SK-N-SH (cell line): ENCODE measurements at regions not wholly inside any gene's neighbourhood (a gene's known extent, or its start where the extent isn't known, plus 50 kb on each side); places are given as distances from the start of the nearest gene placed in this dataset.

Source experiments
- EZH2phosphoT487 ChIP-seq: fragments of 200-600 bp; sonication (generic); IDR thresholded peaks from 2 replicates; pipeline ENCODE4 v1.6.1; 2017; ENCODE audit warnings: low read depth, mixed run types, mild to moderate bottlenecking, antibody characterized with exemption, moderate library complexity, borderline replicate concordance
- GABPA ChIP-seq: IDR thresholded peaks from 2 replicates; pipeline ENCODE4 v1.4.0; 2012; ENCODE audit warnings: low read depth, mild to moderate bottlenecking
- TCF12 ChIP-seq: IDR thresholded peaks from 2 replicates; pipeline ENCODE4 v1.4.0; 2012
- TF ChIP-seq, protein P1 (sequence below): fragments of 200-600 bp; sonication (generic); IDR thresholded peaks from 2 replicates; pipeline ENCODE4 v1.6.1; 2017; ENCODE audit warnings: antibody characterized with exemption, mild to moderate bottlenecking, moderate library complexity
- TF ChIP-seq, protein P2 (sequence below): fragments of 150-350 bp; IDR thresholded peaks from 2 replicates; pipeline ENCODE4 v1.6.1; 2017; ENCODE audit warnings: antibody characterized with exemption, low read length, low read depth, borderline replicate concordance

DNA sequence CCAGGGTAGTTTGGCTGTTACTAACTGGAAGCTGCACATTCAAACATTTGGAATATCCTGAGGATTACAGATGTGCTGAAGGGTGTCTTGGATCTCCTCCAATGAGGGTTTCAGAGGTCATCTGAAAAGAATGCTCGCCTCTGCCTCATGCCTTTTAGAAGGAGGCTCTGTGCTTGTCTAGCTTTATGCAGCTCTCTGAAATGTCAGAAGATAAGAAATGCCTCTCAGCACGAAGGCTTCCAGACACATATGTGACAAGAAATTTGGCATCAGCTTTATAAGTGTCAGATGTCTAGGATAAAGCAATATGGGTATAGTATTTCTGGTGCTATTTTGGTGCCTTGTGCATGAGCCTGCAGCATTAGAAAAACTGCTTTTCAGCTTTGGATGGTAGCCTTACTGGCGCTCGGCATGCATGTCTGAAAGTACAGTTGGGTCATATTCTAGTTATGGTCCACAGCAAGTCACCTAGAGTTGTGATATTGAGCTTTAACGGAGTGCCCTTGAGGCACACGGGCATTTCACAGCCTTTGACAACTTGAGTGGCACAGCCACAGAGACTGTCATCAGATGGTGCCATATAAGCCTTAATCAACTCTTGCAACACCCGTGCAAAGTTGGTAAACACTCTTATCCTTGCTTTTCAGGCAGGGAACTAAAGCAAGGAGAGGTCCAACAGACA, 70.8 kb upstream of the PGRMC2 start:
- peak; percentile 96 for TF ChIP-seq TCF12
- TF ChIP-seq, protein P1, sequence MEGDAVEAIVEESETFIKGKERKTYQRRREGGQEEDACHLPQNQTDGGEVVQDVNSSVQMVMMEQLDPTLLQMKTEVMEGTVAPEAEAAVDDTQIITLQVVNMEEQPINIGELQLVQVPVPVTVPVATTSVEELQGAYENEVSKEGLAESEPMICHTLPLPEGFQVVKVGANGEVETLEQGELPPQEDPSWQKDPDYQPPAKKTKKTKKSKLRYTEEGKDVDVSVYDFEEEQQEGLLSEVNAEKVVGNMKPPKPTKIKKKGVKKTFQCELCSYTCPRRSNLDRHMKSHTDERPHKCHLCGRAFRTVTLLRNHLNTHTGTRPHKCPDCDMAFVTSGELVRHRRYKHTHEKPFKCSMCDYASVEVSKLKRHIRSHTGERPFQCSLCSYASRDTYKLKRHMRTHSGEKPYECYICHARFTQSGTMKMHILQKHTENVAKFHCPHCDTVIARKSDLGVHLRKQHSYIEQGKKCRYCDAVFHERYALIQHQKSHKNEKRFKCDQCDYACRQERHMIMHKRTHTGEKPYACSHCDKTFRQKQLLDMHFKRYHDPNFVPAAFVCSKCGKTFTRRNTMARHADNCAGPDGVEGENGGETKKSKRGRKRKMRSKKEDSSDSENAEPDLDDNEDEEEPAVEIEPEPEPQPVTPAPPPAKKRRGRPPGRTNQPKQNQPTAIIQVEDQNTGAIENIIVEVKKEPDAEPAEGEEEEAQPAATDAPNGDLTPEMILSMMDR = no peak
- TF ChIP-seq GABPA = no peak
- no peak for TF ChIP-seq EZH2phosphoT487
- TF ChIP-seq, protein P2, sequence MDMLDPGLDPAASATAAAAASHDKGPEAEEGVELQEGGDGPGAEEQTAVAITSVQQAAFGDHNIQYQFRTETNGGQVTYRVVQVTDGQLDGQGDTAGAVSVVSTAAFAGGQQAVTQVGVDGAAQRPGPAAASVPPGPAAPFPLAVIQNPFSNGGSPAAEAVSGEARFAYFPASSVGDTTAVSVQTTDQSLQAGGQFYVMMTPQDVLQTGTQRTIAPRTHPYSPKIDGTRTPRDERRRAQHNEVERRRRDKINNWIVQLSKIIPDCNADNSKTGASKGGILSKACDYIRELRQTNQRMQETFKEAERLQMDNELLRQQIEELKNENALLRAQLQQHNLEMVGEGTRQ = no peak
